ENCODE measurements at regions not wholly inside any gene's neighbourhood (a gene's known extent, or its start where the extent isn't known, plus 50 kb on each side); places are given as distances from the start of the nearest gene placed in this dataset.

- H3K27ac Mint-ChIP-seq (ENCODE audit: unreplicated experiment) = no peak overlapping the region
- ChIA-PET CTCF (interaction anchor here (0.7 kb wide), 1 partner anchor 24 kb away, joined by 3 read pairs; no protein-coding TSS in a partner anchor), POLR2A (no interaction called here)
- no TSS peak for BruUV-seq (replicated peaks)
- H3K36me3 Mint-ChIP-seq (ENCODE audit: insufficient read depth, unreplicated experiment) = no peaks in the 10 kb centered on the region
- no peak for DNase-seq
- Histone ChIP-seq H3K27me3 (replicated peaks; ENCODE audit: control insufficient read depth, insufficient read depth, low read length) (no peaks in the 10 kb centered on the region), H3K4me3 (ENCODE audit: low read depth, low read length) (no peak overlapping the region), H3K9me3 (no peaks in the 10 kb centered on the region), H3K4me1 (peaks cover 17% of the 10 kb centered on the region), H3K36me3 (ENCODE audit: control insufficient read depth, insufficient read depth, low read length) (no peaks in the 10 kb centered on the region)
- peaks cover 15% of the 10 kb centered on the region for H3K4me1 Mint-ChIP-seq (ENCODE audit: low read depth, unreplicated experiment)
- H3K27me3 Mint-ChIP-seq (ENCODE audit: insufficient read depth, unreplicated experiment) = no peaks in the 10 kb centered on the region
- H3K9me3 Mint-ChIP-seq (ENCODE audit: unreplicated experiment) = peaks cover 17% of the 10 kb centered on the region
- intact Hi-C loops (cut with micrococcal nuclease; ENCODE audit: unreplicated experiment) = no loop called here
- H3K4me3 Mint-ChIP-seq (ENCODE audit: unreplicated experiment) = no peak overlapping the region
- TF ChIP-seq, protein P1, sequence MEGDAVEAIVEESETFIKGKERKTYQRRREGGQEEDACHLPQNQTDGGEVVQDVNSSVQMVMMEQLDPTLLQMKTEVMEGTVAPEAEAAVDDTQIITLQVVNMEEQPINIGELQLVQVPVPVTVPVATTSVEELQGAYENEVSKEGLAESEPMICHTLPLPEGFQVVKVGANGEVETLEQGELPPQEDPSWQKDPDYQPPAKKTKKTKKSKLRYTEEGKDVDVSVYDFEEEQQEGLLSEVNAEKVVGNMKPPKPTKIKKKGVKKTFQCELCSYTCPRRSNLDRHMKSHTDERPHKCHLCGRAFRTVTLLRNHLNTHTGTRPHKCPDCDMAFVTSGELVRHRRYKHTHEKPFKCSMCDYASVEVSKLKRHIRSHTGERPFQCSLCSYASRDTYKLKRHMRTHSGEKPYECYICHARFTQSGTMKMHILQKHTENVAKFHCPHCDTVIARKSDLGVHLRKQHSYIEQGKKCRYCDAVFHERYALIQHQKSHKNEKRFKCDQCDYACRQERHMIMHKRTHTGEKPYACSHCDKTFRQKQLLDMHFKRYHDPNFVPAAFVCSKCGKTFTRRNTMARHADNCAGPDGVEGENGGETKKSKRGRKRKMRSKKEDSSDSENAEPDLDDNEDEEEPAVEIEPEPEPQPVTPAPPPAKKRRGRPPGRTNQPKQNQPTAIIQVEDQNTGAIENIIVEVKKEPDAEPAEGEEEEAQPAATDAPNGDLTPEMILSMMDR (IDR thresholded peaks at IDR 0.05; ENCODE audit: insufficient read depth in 1 of 2, low read depth in 1 of 2, low read length in 1 of 2, severe bottlenecking in 1 of 2, unreplicated experiment in 1 of 2) = no peak
Observed at GRCh38 chr2:160726046-160726445, 232.4 kb upstream of the RBMS1 start.

- peak; percentile 75 for DNase-seq
- H3K36me3 Mint-ChIP-seq (ENCODE audit: insufficient read depth, unreplicated experiment) = no peaks in the 10 kb centered on the region
- Histone ChIP-seq H3K4me1 (peaks cover 32% of the 10 kb centered on the region), H3K4me3 (ENCODE audit: low read depth, low read length) (no peak overlapping the region), H3K9me3 (no peaks in the 10 kb centered on the region), H3K27me3 (replicated peaks; ENCODE audit: control insufficient read depth, insufficient read depth, low read length) (no peaks in the 10 kb centered on the region), H3K36me3 (ENCODE audit: control insufficient read depth, insufficient read depth, low read length) (no peaks in the 10 kb centered on the region)
- TF ChIP-seq, protein P1 (IDR thresholded peaks at IDR 0.05; ENCODE audit: insufficient read depth in 1 of 2, low read depth in 1 of 2, low read length in 1 of 2, severe bottlenecking in 1 of 2, unreplicated experiment in 1 of 2) = no peak
- intact Hi-C loops (cut with micrococcal nuclease; ENCODE audit: unreplicated experiment) = loop anchor here (1.0 to 2.0 kb wide), 4 partner anchors 24 to 240 kb away; partner anchors contain the start of gene RBMS1
- H3K4me1 Mint-ChIP-seq (ENCODE audit: low read depth, unreplicated experiment) = peaks cover 40% of the 10 kb centered on the region
- ChIA-PET CTCF (interaction anchor here (0.9 to 1.4 kb wide), 2 partner anchors 188 to 239 kb away, joined by 3 to 5 read pairs; no protein-coding TSS in a partner anchor), POLR2A (no interaction called here)
- H3K4me3 Mint-ChIP-seq (ENCODE audit: unreplicated experiment) = peak overlapping the region; percentile 46
- peaks cover 51% of the 10 kb centered on the region for H3K9me3 Mint-ChIP-seq (ENCODE audit: unreplicated experiment)
- H3K27me3 Mint-ChIP-seq (ENCODE audit: insufficient read depth, unreplicated experiment) = no peaks in the 10 kb centered on the region
- H3K27ac Mint-ChIP-seq (ENCODE audit: unreplicated experiment) = peak overlapping the region; percentile 71
- no TSS peak for BruUV-seq (replicated peaks)
Observed at GRCh38 chr2:160730296-160730995, 236.8 kb upstream of the RBMS1 start.

DNA sequence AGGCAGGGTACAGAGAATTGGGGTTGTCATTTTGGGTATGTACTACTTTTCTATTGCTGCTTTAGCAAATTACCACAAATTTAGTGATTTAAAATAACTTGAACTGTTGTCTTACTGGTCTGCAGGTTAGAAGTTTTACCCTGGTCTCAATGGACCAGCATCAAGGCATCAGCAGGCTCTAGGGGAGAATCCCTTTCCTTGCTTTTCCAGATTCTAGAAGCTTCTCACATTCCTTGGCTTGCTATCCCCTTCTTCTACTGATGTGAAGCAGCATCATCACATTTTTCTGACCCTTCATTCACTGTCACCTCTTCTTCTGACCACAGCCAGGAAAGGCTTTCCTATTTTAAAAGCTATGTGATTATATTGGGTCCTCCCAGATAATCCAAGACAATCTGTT, 237.8 kb upstream of the RBMS1 start:
- Mint-ChIP-seq H3K4me1 (ENCODE audit: low read depth, unreplicated experiment) (peaks cover 48% of the 10 kb centered on the region), H3K27me3 (ENCODE audit: insufficient read depth, unreplicated experiment) (no peaks in the 10 kb centered on the region), H3K27ac (ENCODE audit: unreplicated experiment) (peak overlapping the region; percentile 71), H3K4me3 (ENCODE audit: unreplicated experiment) (no peak overlapping the region), H3K9me3 (ENCODE audit: unreplicated experiment) (peaks cover 49% of the 10 kb centered on the region), H3K36me3 (ENCODE audit: insufficient read depth, unreplicated experiment) (no peaks in the 10 kb centered on the region)
- Histone ChIP-seq H3K4me3 (ENCODE audit: low read depth, low read length) (no peak overlapping the region), H3K9me3 (no peaks in the 10 kb centered on the region), H3K36me3 (ENCODE audit: control insufficient read depth, insufficient read depth, low read length) (no peaks in the 10 kb centered on the region), H3K27me3 (replicated peaks; ENCODE audit: control insufficient read depth, insufficient read depth, low read length) (no peaks in the 10 kb centered on the region), H3K4me1 (peaks cover 39% of the 10 kb centered on the region)
- DNase-seq = no peak
- CTCF ChIA-PET = no interaction called here
- TF ChIP-seq, protein P1 (IDR thresholded peaks at IDR 0.05; ENCODE audit: insufficient read depth in 1 of 2, low read depth in 1 of 2, low read length in 1 of 2, severe bottlenecking in 1 of 2, unreplicated experiment in 1 of 2) = no peak
- BruUV-seq (replicated peaks) = no TSS peak
- POLR2A ChIA-PET = no interaction called here
- intact Hi-C loops (cut with micrococcal nuclease; ENCODE audit: unreplicated experiment) = loop anchor here (2.0 kb wide), 2 partner anchors 201 to 239 kb away; partner anchors contain the start of gene RBMS1
